Chondrocyte (in vitro differentiated cells): ENCODE measurements at regions not wholly inside any gene's neighbourhood (a gene's known extent, or its start where the extent isn't known, plus 50 kb on each side); places are given as distances from the start of the nearest gene placed in this dataset.

Experiments
- DNase-seq: peaks from one replicate; pipeline ENCODE4 v3.0.0; 2021; ENCODE audit warnings: mixed read lengths, low spot score
- H3K27ac Mint-ChIP-seq: one replicate; pipeline ENCODE4 v1.8.0; 2021; ENCODE audit warnings: mild to moderate bottlenecking, moderate library complexity, mixed read lengths; ENCODE audit not compliant: unreplicated experiment
- H3K27me3 Mint-ChIP-seq: 2 replicates; pipeline ENCODE4 v1.8.0; 2021; ENCODE audit warnings: low read depth, mixed read lengths
- H3K36me3 Mint-ChIP-seq: 2 replicates; pipeline ENCODE4 v1.8.0; 2021; ENCODE audit warnings: low read depth, mixed read lengths
- H3K4me1 Mint-ChIP-seq: 2 replicates; pipeline ENCODE4 v1.8.0; 2021; ENCODE audit warnings: low read depth, mild to moderate bottlenecking, mixed read lengths
- H3K4me3 Mint-ChIP-seq: one replicate; pipeline ENCODE4 v1.8.0; 2021; ENCODE audit warnings: mild to moderate bottlenecking, moderate library complexity, mixed read lengths; ENCODE audit not compliant: unreplicated experiment
- H3K9me3 Mint-ChIP-seq: 2 replicates; pipeline ENCODE4 v1.8.0; 2021; ENCODE audit warnings: low read depth, mixed read lengths
- TF ChIP-seq, protein P1 (sequence below): fragments of 200-600 bp; sonication (generic); IDR thresholded peaks from 2 replicates; pipeline ENCODE4 v1.5.0; 2021; ENCODE audit warnings: antibody characterized with exemption, mild to moderate bottlenecking, moderate library complexity

DNA sequence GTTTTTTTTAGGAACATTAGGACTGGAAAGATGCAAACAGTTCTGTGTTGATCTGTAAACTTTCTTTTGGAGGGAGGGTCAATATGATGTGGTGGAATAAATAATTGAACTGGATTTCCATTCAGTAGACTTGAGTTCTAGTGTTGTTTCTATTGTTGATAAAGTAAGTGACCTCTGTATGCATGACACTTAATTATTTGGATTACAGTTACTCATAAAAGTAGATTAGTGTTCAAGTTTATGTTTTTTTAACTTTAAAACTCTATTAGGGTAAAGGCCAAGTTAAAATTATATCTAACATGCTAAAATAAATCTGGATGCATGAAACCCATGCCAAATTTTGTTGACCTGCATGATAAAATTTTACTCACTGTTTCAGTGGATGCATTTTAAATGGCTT is 85.4 kb upstream of the NR3C2 start:
- Mint-ChIP-seq H3K4me1 (no peaks in the 10 kb centered on the region), H3K9me3 (peaks cover 18% of the 10 kb centered on the region), H3K27me3 (peaks cover 2% of the 10 kb centered on the region), H3K27ac (no peak overlapping the region), H3K4me3 (no peak overlapping the region), H3K36me3 (no peaks in the 10 kb centered on the region)
- TF ChIP-seq, protein P1, sequence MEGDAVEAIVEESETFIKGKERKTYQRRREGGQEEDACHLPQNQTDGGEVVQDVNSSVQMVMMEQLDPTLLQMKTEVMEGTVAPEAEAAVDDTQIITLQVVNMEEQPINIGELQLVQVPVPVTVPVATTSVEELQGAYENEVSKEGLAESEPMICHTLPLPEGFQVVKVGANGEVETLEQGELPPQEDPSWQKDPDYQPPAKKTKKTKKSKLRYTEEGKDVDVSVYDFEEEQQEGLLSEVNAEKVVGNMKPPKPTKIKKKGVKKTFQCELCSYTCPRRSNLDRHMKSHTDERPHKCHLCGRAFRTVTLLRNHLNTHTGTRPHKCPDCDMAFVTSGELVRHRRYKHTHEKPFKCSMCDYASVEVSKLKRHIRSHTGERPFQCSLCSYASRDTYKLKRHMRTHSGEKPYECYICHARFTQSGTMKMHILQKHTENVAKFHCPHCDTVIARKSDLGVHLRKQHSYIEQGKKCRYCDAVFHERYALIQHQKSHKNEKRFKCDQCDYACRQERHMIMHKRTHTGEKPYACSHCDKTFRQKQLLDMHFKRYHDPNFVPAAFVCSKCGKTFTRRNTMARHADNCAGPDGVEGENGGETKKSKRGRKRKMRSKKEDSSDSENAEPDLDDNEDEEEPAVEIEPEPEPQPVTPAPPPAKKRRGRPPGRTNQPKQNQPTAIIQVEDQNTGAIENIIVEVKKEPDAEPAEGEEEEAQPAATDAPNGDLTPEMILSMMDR, result no peak
- no peak for DNase-seq

DNA sequence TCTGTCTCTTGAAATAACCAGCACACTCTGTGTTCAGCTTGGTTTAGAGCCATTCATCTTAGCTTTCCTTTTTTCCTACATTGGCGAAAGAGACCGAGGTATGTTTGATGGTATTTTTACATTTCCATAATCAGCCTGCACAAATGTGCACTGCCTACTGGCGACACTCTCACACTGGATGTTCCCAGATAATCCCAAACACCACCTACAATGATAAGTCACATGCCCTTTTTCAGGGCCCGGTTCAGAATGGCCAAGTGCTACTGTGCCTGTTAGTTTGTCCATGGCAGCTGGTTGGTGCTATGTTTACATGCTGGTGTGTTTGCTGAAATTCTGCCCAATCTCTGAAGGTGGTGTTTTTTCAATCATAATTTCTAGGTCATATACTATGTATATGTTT is 80.8 kb upstream of the NR3C2 start:
- peaks cover 14% of the 10 kb centered on the region for H3K9me3 Mint-ChIP-seq
- no peaks in the 10 kb centered on the region for H3K4me1 Mint-ChIP-seq
- H3K4me3 Mint-ChIP-seq, result no peak overlapping the region
- no peak overlapping the region for H3K27ac Mint-ChIP-seq
- TF ChIP-seq, protein P1, result no peak
- DNase-seq, result no peak
- peaks cover 2% of the 10 kb centered on the region for H3K27me3 Mint-ChIP-seq
- H3K36me3 Mint-ChIP-seq, result no peaks in the 10 kb centered on the region

DNA sequence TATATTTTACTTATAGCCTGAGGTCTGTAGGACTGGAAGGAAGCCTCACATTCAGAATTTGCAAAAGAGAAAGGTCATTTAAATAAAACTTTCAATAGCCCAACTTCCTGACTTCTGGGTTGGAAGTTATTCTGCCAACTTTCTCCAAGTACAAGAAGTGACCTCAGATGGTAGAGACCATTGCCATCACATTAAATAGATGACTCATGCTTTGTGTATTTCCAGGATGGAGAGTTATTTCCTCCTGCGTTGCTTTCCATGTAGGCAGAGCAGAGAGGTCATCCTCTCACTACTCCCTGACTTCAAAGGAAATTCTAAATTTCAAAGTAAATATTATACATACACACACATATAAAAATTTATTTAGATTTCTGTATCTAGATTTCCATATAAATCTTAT is 73.0 kb upstream of the NR3C2 start:
- peaks cover 20% of the 10 kb centered on the region for H3K9me3 Mint-ChIP-seq
- DNase-seq, result no peak
- TF ChIP-seq, protein P1, result no peak

DNA sequence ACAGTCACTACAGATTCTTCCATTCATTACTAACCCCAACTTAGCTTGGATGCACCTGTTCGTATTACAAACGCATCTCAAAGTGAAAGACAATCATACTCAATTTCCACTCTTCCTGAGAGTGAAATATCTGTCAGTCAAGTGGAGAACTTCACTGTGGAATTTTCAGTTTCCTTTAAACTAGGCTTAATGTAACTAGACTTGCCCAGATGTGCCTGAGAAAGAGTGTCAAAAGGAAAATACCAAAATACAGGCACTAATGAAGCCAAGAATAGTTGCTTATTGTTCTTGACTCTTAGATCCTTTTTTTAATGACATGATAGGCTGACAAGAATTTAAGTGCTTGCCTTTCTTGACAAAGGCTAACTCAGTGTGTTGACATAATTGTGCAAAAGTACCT is 72.4 kb upstream of the NR3C2 start:
- H3K36me3 Mint-ChIP-seq, result no peaks in the 10 kb centered on the region
- TF ChIP-seq, protein P1, result no peak
- no peak overlapping the region for H3K27ac Mint-ChIP-seq
- DNase-seq, result no peak
- H3K9me3 Mint-ChIP-seq, result peaks cover 18% of the 10 kb centered on the region
- no peaks in the 10 kb centered on the region for H3K27me3 Mint-ChIP-seq
- H3K4me1 Mint-ChIP-seq, result no peaks in the 10 kb centered on the region
- no peak overlapping the region for H3K4me3 Mint-ChIP-seq

More for the DNA sequence above, 73.0 kb upstream of the NR3C2 start:
- Mint-ChIP-seq H3K27me3 (no peaks in the 10 kb centered on the region), H3K27ac (no peak overlapping the region), H3K4me1 (no peaks in the 10 kb centered on the region), H3K36me3 (no peaks in the 10 kb centered on the region), H3K4me3 (no peak overlapping the region)

DNA sequence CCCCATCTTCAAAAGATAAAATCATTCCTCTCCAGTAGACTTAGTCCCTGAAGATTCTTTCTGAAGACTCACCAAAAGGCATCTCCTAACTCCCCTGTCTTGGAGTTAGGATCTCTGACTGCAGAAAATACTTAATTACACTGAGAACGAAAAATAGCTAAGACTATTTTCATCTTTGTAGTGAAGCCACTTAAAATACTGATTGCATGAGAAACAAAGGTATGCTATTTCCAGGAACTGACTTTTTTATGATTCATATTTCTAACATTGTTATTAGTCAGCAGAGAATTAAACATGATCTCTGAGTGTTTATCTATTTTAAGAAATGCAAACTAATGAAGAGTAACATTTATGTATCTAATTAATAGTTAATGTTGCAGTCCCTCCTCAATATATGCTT is 71.8 kb upstream of the NR3C2 start:
- H3K9me3 Mint-ChIP-seq, result peaks cover 13% of the 10 kb centered on the region
- H3K36me3 Mint-ChIP-seq, result no peaks in the 10 kb centered on the region
- no peak overlapping the region for H3K4me3 Mint-ChIP-seq
- TF ChIP-seq, protein P1, result no peak
- no peak for DNase-seq
- no peaks in the 10 kb centered on the region for H3K4me1 Mint-ChIP-seq
- no peak overlapping the region for H3K27ac Mint-ChIP-seq
- no peaks in the 10 kb centered on the region for H3K27me3 Mint-ChIP-seq
